ENCODE measurements at regions not wholly inside any gene's neighbourhood (a gene's known extent, or its start where the extent isn't known, plus 50 kb on each side); places are given as distances from the start of the nearest gene placed in this dataset.

- Histone ChIP-seq H3K4me3 (no peak overlapping the region), H3K4me1 (no peaks in the 10 kb centered on the region), H3K36me3 (no peaks in the 10 kb centered on the region), H3K9me3 (no peaks in the 10 kb centered on the region), H3K27ac (no peak overlapping the region), H3K27me3 (no peaks in the 10 kb centered on the region)
- DNase-seq: no peak
- in situ Hi-C loops (cut with MboI; ENCODE audit: low pct_ligation_motif_present in 1 of 4, low pct_unique_long_range_greater_than_20kb in 1 of 4, low sequenced_read_pairs in 3 of 4) (no loop called here), intact Hi-C loops (cut with DNase I; ENCODE audit: low total_unique reads) (loop anchor here (1.0 kb wide), 1 partner anchor 13 kb away; no protein-coding TSS in a partner anchor)
- TF ChIP-seq CTCF (IDR thresholded peaks at IDR 0.05) (no peak), EP300 (IDR thresholded peaks at IDR 0.05; ENCODE audit: low read depth) (no peak), POLR2AphosphoS5 (IDR thresholded peaks at IDR 0.05) (no peak), POLR2A (IDR thresholded peaks at IDR 0.05) (no peak)
- 83 to 88% methylated on average over 6 to 20 of the region's 20 CpGs for WGBS, 2 donors (ENCODE audit: low coverage in 1 of 2)
Measured at GRCh38 chr1:213425376-213426030, 374.5 kb downstream of the RPS6KC1 start.

- Histone ChIP-seq H3K27me3 (no peaks in the 10 kb centered on the region), H3K9me3 (no peaks in the 10 kb centered on the region), H3K4me3 (no peak overlapping the region), H3K36me3 (no peaks in the 10 kb centered on the region), H3K4me1 (no peaks in the 10 kb centered on the region), H3K27ac (no peak overlapping the region)
- in situ Hi-C loops (cut with MboI; ENCODE audit: low pct_ligation_motif_present in 1 of 4, low pct_unique_long_range_greater_than_20kb in 1 of 4, low sequenced_read_pairs in 3 of 4) (no loop called here), intact Hi-C loops (cut with DNase I; ENCODE audit: low total_unique reads) (no loop called here)
- TF ChIP-seq POLR2AphosphoS5 (IDR thresholded peaks at IDR 0.05) (no peak), POLR2A (IDR thresholded peaks at IDR 0.05) (no peak)
- no peak for DNase-seq
- WGBS, 2 donors (ENCODE audit: low coverage in 1 of 2): 48 to 56% methylated on average over 1 of the region's 1 CpG
Measured at GRCh38 chr1:213429642-213430041, 378.6 kb downstream of the RPS6KC1 start.

- Histone ChIP-seq H3K27me3 (no peaks in the 10 kb centered on the region), H3K36me3 (no peaks in the 10 kb centered on the region), H3K27ac (no peak overlapping the region), H3K4me1 (no peaks in the 10 kb centered on the region), H3K4me3 (no peak overlapping the region), H3K9me3 (no peaks in the 10 kb centered on the region)
- in situ Hi-C loops (cut with MboI; ENCODE audit: low pct_ligation_motif_present in 1 of 4, low pct_unique_long_range_greater_than_20kb in 1 of 4, low sequenced_read_pairs in 3 of 4) (no loop called here), intact Hi-C loops (cut with DNase I; ENCODE audit: low total_unique reads) (no loop called here)
- WGBS, 2 donors (ENCODE audit: low coverage in 1 of 2): 57 to 71% methylated on average over 1 of the region's 1 CpG
- DNase-seq: no peak
- no peak for TF ChIP-seq CTCF (IDR thresholded peaks at IDR 0.05)
- TF ChIP-seq POLR2A (IDR thresholded peaks at IDR 0.05): no peak
- TF ChIP-seq POLR2AphosphoS5 (IDR thresholded peaks at IDR 0.05): no peak
- TF ChIP-seq EP300 (IDR thresholded peaks at IDR 0.05; ENCODE audit: low read depth): no peak
Measured at GRCh38 chr1:213435715-213436114, 384.7 kb downstream of the RPS6KC1 start.

- in situ Hi-C loops (cut with MboI; ENCODE audit: low pct_ligation_motif_present in 1 of 4, low pct_unique_long_range_greater_than_20kb in 1 of 4, low sequenced_read_pairs in 3 of 4): no loop called here
- Histone ChIP-seq H3K4me3 (no peak overlapping the region), H3K4me1 (no peaks in the 10 kb centered on the region), H3K27ac (no peak overlapping the region), H3K36me3 (no peaks in the 10 kb centered on the region), H3K9me3 (no peaks in the 10 kb centered on the region), H3K27me3 (no peaks in the 10 kb centered on the region)
- intact Hi-C loops (cut with DNase I; ENCODE audit: low total_unique reads): loop anchor here (1.0 kb wide), 1 partner anchor 13 kb away; no protein-coding TSS in a partner anchor
- DNase-seq: no peak
- TF ChIP-seq CTCF (IDR thresholded peaks at IDR 0.05): no peak
- no peak for TF ChIP-seq POLR2A (IDR thresholded peaks at IDR 0.05)
- no peak for TF ChIP-seq POLR2AphosphoS5 (IDR thresholded peaks at IDR 0.05)
- no peak for TF ChIP-seq EP300 (IDR thresholded peaks at IDR 0.05; ENCODE audit: low read depth)
Measured at GRCh38 chr1:213438339-213438738, 387.3 kb downstream of the RPS6KC1 start.

GRCh38 chr1:213439703-213440102 lies 388.7 kb downstream of the RPS6KC1 start:
- in situ Hi-C loops (cut with MboI; ENCODE audit: low pct_ligation_motif_present in 1 of 4, low pct_unique_long_range_greater_than_20kb in 1 of 4, low sequenced_read_pairs in 3 of 4): no loop called here

More at GRCh38 chr1:213439703-213440102, 388.7 kb downstream of the RPS6KC1 start:
- no peak for TF ChIP-seq POLR2AphosphoS5 (IDR thresholded peaks at IDR 0.05)
- TF ChIP-seq EP300 (IDR thresholded peaks at IDR 0.05; ENCODE audit: low read depth): no peak
- no peak for TF ChIP-seq CTCF (IDR thresholded peaks at IDR 0.05)
- TF ChIP-seq POLR2A (IDR thresholded peaks at IDR 0.05): no peak
- Histone ChIP-seq H3K27me3 (no peaks in the 10 kb centered on the region), H3K4me3 (no peak overlapping the region), H3K36me3 (no peaks in the 10 kb centered on the region), H3K4me1 (no peaks in the 10 kb centered on the region), H3K9me3 (no peaks in the 10 kb centered on the region), H3K27ac (no peak overlapping the region)
- intact Hi-C loops (cut with DNase I; ENCODE audit: low total_unique reads): no loop called here
- DNase-seq: no peak
- WGBS, 2 donors (ENCODE audit: low coverage in 1 of 2): 92 to 93% methylated on average over 2 of the region's 2 CpGs
